Spinal cord (tissue), 9 donors: ENCODE measurements at regions not wholly inside any gene's neighbourhood (a gene's known extent, or its start where the extent isn't known, plus 50 kb on each side); places are given as distances from the start of the nearest gene placed in this dataset.

ENCODE experiments used
- DNase-seq, 6 donors: peaks; one replicate each; pipeline versions ENCODE4 v3.0.0 to v3.0.0-alpha.2; 2013 to 2015; ENCODE audit warnings: low spot score in 6 of 6, low read depth in 4 of 6
- H3K27ac ChIP-seq: one replicate; pipeline ENCODE4 v1.5.1; 2013; ENCODE audit warnings: low read depth, low read length, control low read depth
- H3K27me3 ChIP-seq: one replicate; pipeline ENCODE4 v1.6.1; 2013; ENCODE audit warnings: low read length; ENCODE audit not compliant: control insufficient read depth, insufficient read depth
- H3K36me3 ChIP-seq: one replicate; pipeline ENCODE4 v1.6.1; 2013; ENCODE audit warnings: low read length; ENCODE audit not compliant: control insufficient read depth, insufficient read depth
- H3K4me1 ChIP-seq: one replicate; pipeline ENCODE4 v1.6.1; 2013; ENCODE audit warnings: low read length; ENCODE audit not compliant: control insufficient read depth, insufficient read depth
- H3K4me3 ChIP-seq: one replicate; pipeline ENCODE4 v1.5.1; 2013; ENCODE audit warnings: low read depth, low read length, control low read depth
- H3K9me3 ChIP-seq: one replicate; pipeline ENCODE4 v1.6.1; 2013; ENCODE audit warnings: low read length; ENCODE audit not compliant: control insufficient read depth, insufficient read depth
- WGBS: methylation state at CpG from one replicate; pipeline ENCODE4 v1.1.5; 2013; ENCODE audit warnings: missing lambda C conversion rate; ENCODE audit not compliant: insufficient coverage; 5-methylcytosine and 5-hydroxymethylcytosine counted together
- donor health status: healthy.

DNA sequence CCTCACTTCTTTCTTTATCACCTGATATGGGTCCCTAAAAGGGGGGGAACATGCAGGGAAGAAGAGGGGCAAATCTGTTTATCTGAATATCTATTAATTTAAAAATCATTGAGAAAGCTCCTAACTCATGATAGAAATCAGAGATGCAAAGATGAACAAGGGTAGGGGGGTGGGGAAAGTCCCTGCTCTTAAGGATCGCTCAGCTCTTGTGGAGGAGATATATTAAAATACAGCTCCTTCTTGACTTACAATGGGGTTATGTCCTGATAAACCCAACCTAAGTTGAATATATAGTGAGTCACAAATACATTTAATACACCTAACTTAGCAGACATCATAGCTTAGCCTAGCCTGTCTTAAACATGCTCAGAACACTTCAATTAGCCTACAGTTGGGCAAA is 237.5 kb downstream of the MAF start:
- Histone ChIP-seq H3K4me3 (no peak overlapping the region), H3K27me3 (no peaks in the 10 kb centered on the region), H3K27ac (no peak overlapping the region), H3K36me3 (no peaks in the 10 kb centered on the region), H3K4me1 (no peaks in the 10 kb centered on the region), H3K9me3 (no peaks in the 10 kb centered on the region)
- WGBS = no CpG with 5 or more reads among the region's 1 CpG
- DNase-seq = no peak

DNA sequence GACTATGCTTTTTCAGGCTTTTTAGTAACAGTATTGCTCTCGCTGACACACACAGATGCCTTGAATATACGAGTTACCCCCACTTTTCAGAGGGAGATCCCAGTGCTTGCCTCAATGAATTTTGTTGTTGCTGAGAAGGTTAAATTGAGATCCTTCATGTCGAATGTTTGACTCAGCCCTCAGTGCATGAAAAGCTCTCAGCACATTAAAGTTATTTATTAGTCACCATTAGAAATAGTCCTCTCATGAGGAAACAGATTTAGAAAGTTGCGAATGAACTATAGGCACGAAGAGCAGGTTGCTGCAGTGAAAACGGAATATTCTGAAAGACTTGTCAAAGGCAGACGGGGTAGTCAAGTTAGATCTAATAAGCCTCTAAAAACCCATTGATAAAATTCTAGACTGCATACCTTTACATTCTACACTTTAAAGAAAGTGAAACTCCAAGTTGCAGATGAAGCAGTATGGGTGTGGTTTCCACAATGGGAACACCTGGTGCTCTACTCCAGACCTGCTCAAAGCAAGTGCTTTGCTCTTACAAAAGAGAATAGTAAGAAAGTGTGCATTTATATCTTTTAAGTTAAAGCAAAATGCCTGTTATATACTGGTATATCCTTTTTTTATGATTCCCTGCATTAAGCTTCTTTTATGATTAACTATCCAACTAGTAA is 238.1 kb downstream of the MAF start:
- no peak overlapping the region for H3K27ac ChIP-seq
- DNase-seq = peak in 1 of 6 donors; percentile 10
- no peaks in the 10 kb centered on the region for H3K36me3 ChIP-seq
- no peaks in the 10 kb centered on the region for H3K4me1 ChIP-seq
- H3K27me3 ChIP-seq = no peaks in the 10 kb centered on the region
- no peak overlapping the region for H3K4me3 ChIP-seq
- no CpG with 5 or more reads among the region's 7 CpGs for WGBS
- H3K9me3 ChIP-seq = no peaks in the 10 kb centered on the region

DNA sequence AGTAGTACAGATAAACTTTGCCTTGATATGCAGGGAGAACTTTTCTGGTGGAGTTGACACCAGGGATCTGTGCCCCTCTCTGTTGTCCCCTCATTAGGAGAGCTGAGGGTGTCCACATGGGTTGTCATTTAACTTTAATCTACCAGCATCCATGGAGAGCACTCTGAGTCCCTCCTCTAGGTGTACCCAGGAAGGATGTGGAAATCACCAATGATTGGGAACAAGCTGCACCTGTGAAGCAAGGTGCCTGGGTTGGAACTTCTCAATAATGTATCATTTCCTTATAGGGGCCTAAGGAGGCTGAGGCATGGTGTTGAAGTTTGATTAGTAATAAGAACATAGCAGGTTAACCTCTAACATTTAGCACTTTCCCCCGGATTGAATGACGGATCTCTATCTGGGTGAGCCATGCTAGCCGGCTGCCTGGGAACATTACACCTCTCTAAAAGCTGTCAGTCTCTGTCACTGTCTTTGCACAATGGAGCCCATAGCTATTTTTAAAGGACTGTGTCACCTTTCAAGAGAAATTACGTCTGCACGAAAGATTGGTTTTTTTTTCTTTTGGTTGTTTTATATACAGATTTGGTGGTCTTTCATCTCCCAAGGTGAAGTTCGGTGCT is 239.3 kb downstream of the MAF start:
- no peak for DNase-seq
- no peaks in the 10 kb centered on the region for H3K36me3 ChIP-seq
- 80% methylated on average over 2 of the region's 6 CpGs for WGBS
- H3K9me3 ChIP-seq = no peaks in the 10 kb centered on the region
- H3K27ac ChIP-seq = no peak overlapping the region
- H3K4me3 ChIP-seq = no peak overlapping the region
- no peaks in the 10 kb centered on the region for H3K4me1 ChIP-seq
- H3K27me3 ChIP-seq = no peaks in the 10 kb centered on the region

DNA sequence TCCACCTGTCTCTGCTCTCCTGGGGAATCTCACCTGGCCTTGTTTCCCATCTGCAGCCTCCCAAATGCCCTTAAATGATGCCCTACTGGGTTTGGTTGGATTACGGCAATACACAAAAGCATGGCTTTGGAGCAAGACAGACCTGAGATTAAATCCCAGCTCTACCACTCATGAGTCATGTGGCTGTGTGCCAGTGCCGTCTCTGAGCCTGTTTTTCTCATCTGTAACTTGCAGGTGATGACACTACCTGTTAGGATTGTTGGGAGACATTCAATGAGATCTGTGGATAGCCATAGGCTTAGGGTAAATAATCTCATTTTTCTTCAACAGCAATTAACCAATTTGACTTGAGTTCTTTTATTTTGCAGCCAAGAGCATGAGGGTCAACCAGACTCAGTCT is 240.3 kb downstream of the MAF start:
- H3K9me3 ChIP-seq = no peaks in the 10 kb centered on the region
- 100% methylated on average over 1 of the region's 2 CpGs for WGBS
- H3K36me3 ChIP-seq = no peaks in the 10 kb centered on the region
- no peak overlapping the region for H3K4me3 ChIP-seq
- H3K27ac ChIP-seq = no peak overlapping the region
- DNase-seq = no peak
- H3K27me3 ChIP-seq = no peaks in the 10 kb centered on the region
- H3K4me1 ChIP-seq = no peaks in the 10 kb centered on the region

DNA sequence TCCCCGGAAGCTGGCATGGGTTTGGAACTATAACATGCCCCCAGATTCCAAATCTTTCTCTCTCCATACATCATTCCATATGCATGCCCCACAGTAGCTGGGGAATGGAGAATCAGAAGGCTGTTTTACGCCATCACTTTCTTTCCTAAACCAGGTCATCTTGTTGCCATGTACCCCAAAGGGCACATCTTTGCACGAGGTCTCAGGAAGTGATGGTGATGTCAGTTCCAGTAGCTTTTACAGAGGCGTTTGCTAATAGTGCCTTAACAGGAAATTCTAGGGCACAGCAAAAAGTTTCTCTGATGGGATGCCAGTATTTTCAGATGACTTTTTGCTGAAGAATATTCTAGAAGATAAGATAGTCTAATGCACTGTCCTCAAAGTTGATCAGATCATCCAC is 241.5 kb downstream of the MAF start:
- WGBS = 86% methylated on average over 1 of the region's 4 CpGs
- no peaks in the 10 kb centered on the region for H3K27me3 ChIP-seq
- H3K4me3 ChIP-seq = no peak overlapping the region
- no peaks in the 10 kb centered on the region for H3K36me3 ChIP-seq
- H3K9me3 ChIP-seq = no peaks in the 10 kb centered on the region
- no peaks in the 10 kb centered on the region for H3K4me1 ChIP-seq
- H3K27ac ChIP-seq = no peak overlapping the region
- no peak for DNase-seq

DNA sequence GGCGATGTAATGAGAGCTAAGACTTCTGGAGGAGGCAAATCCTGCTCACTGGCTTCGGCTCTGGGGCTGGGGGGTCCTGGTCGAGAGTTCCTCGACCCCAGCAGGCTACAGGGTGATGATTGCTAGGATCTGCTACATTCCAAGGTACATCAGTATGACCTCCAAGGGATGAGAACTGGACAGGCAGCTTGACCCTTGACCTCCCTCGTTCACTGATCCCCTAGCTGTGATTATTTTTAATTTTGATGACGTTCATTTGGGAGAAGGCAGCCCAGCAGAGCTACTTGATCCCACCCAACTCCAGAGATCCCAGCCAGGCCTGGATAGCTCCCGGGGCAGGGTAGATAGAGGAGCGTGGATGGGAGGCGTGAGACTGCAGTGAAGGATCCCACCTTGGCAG is 242.3 kb downstream of the MAF start:
- Histone ChIP-seq H3K36me3 (no peaks in the 10 kb centered on the region), H3K4me1 (no peaks in the 10 kb centered on the region), H3K27me3 (no peaks in the 10 kb centered on the region), H3K9me3 (no peaks in the 10 kb centered on the region), H3K4me3 (no peak overlapping the region), H3K27ac (no peak overlapping the region)
- no peak for DNase-seq
- 93% methylated on average over 6 of the region's 9 CpGs for WGBS

DNA sequence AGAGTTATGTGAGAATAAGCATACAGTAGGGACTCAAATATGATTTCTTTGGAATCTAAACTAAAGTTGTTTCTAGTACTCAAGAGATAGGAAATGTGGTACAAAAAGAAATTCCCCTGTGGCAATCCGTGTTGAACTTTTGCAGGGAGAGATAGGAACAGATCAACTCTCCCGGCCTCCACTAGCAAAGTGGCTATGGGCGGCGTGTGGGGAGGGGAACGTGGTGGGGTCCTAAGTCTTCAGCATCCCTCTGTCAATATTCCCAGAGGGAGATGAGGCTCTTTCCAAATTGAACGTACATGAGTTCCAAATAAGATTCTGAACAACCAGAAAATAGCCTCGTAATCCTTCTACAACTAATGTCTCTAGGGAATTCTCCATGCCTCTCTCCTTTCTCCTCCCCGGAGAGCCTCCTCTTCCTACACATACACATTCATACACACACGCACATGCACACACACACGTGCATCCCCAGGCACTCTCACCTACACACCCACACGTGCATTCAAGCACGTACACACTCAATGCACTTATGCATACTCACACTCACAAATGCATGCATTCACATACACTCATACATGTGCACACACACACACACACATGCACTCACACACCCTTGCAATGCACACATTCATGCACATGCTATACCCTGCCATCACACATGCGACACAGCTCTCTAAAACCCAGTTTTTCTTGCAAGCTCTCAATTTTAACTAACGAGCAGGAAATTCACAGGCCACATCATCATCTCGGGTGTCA is 244.8 kb downstream of the MAF start:
- no peaks in the 10 kb centered on the region for H3K4me1 ChIP-seq
- DNase-seq = no peak
- H3K27ac ChIP-seq = no peak overlapping the region
- no peaks in the 10 kb centered on the region for H3K9me3 ChIP-seq
- H3K27me3 ChIP-seq = no peaks in the 10 kb centered on the region
- H3K4me3 ChIP-seq = no peak overlapping the region
- no peaks in the 10 kb centered on the region for H3K36me3 ChIP-seq
- WGBS = 87% methylated on average over 10 of the region's 15 CpGs

DNA sequence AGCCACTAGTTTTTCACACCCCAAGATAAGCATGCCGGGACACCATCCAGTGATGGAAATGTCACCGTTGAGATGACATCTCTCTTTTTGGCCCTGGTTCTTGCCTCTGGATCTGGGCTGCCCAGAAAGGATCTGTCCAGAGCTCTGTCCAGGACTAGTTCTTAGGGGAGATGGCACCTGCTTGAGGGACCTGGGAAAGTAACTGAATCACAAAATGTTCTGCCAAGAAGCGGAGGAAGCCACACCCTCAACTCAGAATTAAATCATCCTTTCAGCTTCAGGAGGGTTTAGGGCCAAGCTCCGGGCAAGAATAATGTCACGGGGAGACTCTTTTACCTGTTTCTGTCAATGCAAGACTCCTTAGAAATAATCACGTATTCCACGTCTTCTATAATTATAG is 248.6 kb downstream of the MAF start:
- peaks cover 8% of the 10 kb centered on the region for H3K4me1 ChIP-seq
- H3K36me3 ChIP-seq = no peaks in the 10 kb centered on the region
- H3K4me3 ChIP-seq = no peak overlapping the region
- H3K9me3 ChIP-seq = no peaks in the 10 kb centered on the region
- WGBS = 100% methylated on average over 2 of the region's 7 CpGs
- peaks cover 7% of the 10 kb centered on the region for H3K27me3 ChIP-seq
- no peak overlapping the region for H3K27ac ChIP-seq
- no peak for DNase-seq

DNA sequence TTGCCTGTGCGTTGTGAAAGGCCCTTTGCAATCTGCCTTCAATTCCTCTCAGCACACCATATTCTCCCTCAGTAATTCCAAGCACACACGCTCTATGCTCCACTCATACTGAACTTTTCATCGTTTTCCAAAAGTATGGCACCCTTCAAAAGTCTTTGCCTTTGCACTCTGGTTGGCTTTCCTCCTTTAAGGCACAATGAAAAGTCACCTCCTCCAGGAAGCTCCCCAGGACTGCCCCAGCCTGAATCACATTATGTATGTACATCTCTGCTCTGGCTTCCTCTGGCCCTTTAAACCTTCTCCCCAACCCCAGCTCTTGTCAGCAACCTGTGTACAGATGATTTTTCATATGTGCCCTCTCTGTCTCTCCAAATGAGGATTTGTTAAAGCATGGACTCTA is 250.7 kb downstream of the MAF start:
- Histone ChIP-seq H3K27ac (no peak overlapping the region), H3K36me3 (no peaks in the 10 kb centered on the region), H3K4me1 (peaks cover 8% of the 10 kb centered on the region), H3K27me3 (peaks cover 7% of the 10 kb centered on the region), H3K9me3 (no peaks in the 10 kb centered on the region), H3K4me3 (no peak overlapping the region)
- DNase-seq = no peak
- WGBS = 89% methylated on average over 3 of the region's 3 CpGs
